Panc1 (cell line): ENCODE measurements at regions not wholly inside any gene's neighbourhood (a gene's known extent, or its start where the extent isn't known, plus 50 kb on each side); places are given as distances from the start of the nearest gene placed in this dataset.

Experiments
- ATAC-seq: fragments of 200-7000 bp; cut with Tn5 transposase; 2 replicates; pipeline ENCODE4 v1.9.1; 2020; ENCODE audit warnings: mild to moderate bottlenecking, moderate library complexity
- BruUV-seq: library from RNA; stranded (reverse); fragments of 400-500 nt; replicated peaks from 2 replicates; lab custom pipeline; 2021; lab: Mats Ljungman, UMichigan
- CTCF ChIA-PET: fragments of 300-600 bp; sonication (Branson Sonifier 250); formaldehyde crosslinking; loops from one replicate; lab custom pipeline; 2022; ENCODE audit warnings: antibody characterized with exemption; lab: Charles Lee
- POLR2A ChIA-PET: fragments of 300-600 bp; sonication (Branson Sonifier 250); formaldehyde crosslinking; loops from one replicate; lab custom pipeline; 2022; ENCODE audit warnings: antibody characterized with exemption; lab: Charles Lee
- DNase-seq: peaks from one replicate; pipeline ENCODE4 v3.0.0-alpha.2; 2010; ENCODE audit warnings: low read depth, low spot score
- H3K27ac ChIP-seq: 2 replicates; pipeline ENCODE4 v1.5.1; 2011; ENCODE audit warnings: mild to moderate bottlenecking, low read length, inconsistent platforms
- H3K27me3 ChIP-seq: fragments of 200-500 bp; sonication (Bioruptor generic); 2 replicates; pipeline ENCODE4 v1.6.0; 2014; ENCODE audit warnings: low read length, inconsistent platforms; ENCODE audit not compliant: control insufficient read depth, insufficient read depth
- H3K36me3 ChIP-seq: fragments of 200-500 bp; sonication (Bioruptor generic); 2 replicates; pipeline ENCODE4 v1.5.1; 2014; ENCODE audit warnings: inconsistent platforms, mild to moderate bottlenecking, low read length, moderate library complexity; ENCODE audit not compliant: control insufficient read depth, insufficient read depth
- H3K4me1 ChIP-seq: 2 replicates; pipeline ENCODE4 v1.5.1; 2011; ENCODE audit warnings: inconsistent platforms, mild to moderate bottlenecking, low read length, moderate library complexity; ENCODE audit not compliant: control insufficient read depth, insufficient read depth
- H3K4me3 ChIP-seq, 2 experiments: 2 replicates each; pipeline ENCODE4 v1.5.1; 2011 to 2012; ENCODE audit warnings: low read depth in 2 of 2, low read length in 2 of 2, mild to moderate bottlenecking in 2 of 2, inconsistent platforms in 1 of 2, moderate library complexity in 1 of 2
- H3K9me3 ChIP-seq: fragments of 200-500 bp; sonication (Bioruptor generic); 2 replicates; pipeline ENCODE4 v1.5.1; 2014; ENCODE audit warnings: low read depth, mild to moderate bottlenecking, inconsistent platforms, low read length, moderate library complexity; ENCODE audit not compliant: control insufficient read depth, insufficient read depth
- CTCF ChIP-seq: fragments of 450-650 bp; IDR thresholded peaks from 2 replicates; pipeline ENCODE4 v1.5.1; 2017; ENCODE audit warnings: mild to moderate bottlenecking
- POLR2AphosphoS5 ChIP-seq: IDR thresholded peaks from 2 replicates; pipeline ENCODE4 v1.6.1; 2012; ENCODE audit warnings: mild to moderate bottlenecking, low read depth, low read length, moderate library complexity
- SIN3A ChIP-seq: IDR thresholded peaks from 2 replicates; pipeline ENCODE4 v1.6.1; 2012; ENCODE audit warnings: low read depth, mild to moderate bottlenecking, low read length, moderate library complexity, borderline replicate concordance; ENCODE audit not compliant: insufficient read depth
- TCF7L2 ChIP-seq: IDR thresholded peaks from 2 replicates; pipeline ENCODE4 v1.6.1; 2011; ENCODE audit warnings: mild to moderate bottlenecking, low read depth, low read length, inconsistent platforms
- in situ Hi-C: cut with HindIII; loops from 2 replicates; pipeline ENCODE4 v1.10.0; 2016; ENCODE audit warnings: low sequenced_read_pairs, low pct_unique_long_range_greater_than_20kb
- intact Hi-C: fragments of 100-400 bp; cut with micrococcal nuclease; formaldehyde crosslinking; loops from one replicate; pipeline ENCODE4 v1.10.0; 2022; ENCODE audit not compliant: unreplicated experiment
- TF ChIP-seq, protein P1 (sequence below), 2 experiments: IDR thresholded peaks; 2 replicates each; pipeline ENCODE4 v1.6.1; 2011 to 2012; ENCODE audit warnings: low read depth in 2 of 2, control low read depth in 1 of 2, low read length in 1 of 2, mild to moderate bottlenecking in 1 of 2, moderate library complexity in 1 of 2; ENCODE audit not compliant: insufficient read depth in 1 of 2

DNA sequence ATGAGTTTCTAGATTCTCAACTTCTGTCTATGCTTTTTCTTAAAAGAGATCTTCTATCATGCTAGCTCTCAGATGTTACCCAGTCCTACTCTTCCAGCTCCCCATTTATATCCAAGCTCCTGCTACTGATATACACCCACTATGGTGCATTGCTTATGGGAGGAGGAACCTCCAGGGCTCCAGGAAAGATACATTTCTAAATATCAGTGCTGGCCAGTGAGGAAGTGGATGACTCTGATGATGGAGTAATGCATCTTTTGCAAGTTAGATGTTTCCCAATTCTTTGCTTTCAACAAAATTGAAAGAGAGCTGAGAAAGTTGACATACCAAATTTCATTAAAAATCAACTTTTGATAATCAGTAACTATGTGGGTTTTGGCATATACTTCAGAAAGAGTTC lies 105.7 kb upstream of the RESF1 start:
- intact Hi-C loops (no loop called here), in situ Hi-C loops (no loop called here)
- BruUV-seq, result no TSS peak
- ChIA-PET POLR2A (no interaction called here), CTCF (no interaction called here)
- no peak overlapping the region for H3K27ac ChIP-seq
- H3K4me1 ChIP-seq, result no peaks in the 10 kb centered on the region
- H3K4me3 ChIP-seq, result no peak overlapping the region
- no peaks in the 10 kb centered on the region for H3K36me3 ChIP-seq
- DNase-seq (no peak), ATAC-seq (no peak)
- peaks cover 25% of the 10 kb centered on the region; the same call in 1 of the 2 replicates for H3K9me3 ChIP-seq
- TF ChIP-seq CTCF (no peak), SIN3A (no peak), TCF7L2 (no peak), POLR2AphosphoS5 (no peak)
- TF ChIP-seq, protein P1, sequence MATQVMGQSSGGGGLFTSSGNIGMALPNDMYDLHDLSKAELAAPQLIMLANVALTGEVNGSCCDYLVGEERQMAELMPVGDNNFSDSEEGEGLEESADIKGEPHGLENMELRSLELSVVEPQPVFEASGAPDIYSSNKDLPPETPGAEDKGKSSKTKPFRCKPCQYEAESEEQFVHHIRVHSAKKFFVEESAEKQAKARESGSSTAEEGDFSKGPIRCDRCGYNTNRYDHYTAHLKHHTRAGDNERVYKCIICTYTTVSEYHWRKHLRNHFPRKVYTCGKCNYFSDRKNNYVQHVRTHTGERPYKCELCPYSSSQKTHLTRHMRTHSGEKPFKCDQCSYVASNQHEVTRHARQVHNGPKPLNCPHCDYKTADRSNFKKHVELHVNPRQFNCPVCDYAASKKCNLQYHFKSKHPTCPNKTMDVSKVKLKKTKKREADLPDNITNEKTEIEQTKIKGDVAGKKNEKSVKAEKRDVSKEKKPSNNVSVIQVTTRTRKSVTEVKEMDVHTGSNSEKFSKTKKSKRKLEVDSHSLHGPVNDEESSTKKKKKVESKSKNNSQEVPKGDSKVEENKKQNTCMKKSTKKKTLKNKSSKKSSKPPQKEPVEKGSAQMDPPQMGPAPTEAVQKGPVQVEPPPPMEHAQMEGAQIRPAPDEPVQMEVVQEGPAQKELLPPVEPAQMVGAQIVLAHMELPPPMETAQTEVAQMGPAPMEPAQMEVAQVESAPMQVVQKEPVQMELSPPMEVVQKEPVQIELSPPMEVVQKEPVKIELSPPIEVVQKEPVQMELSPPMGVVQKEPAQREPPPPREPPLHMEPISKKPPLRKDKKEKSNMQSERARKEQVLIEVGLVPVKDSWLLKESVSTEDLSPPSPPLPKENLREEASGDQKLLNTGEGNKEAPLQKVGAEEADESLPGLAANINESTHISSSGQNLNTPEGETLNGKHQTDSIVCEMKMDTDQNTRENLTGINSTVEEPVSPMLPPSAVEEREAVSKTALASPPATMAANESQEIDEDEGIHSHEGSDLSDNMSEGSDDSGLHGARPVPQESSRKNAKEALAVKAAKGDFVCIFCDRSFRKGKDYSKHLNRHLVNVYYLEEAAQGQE (IDR thresholded peaks at IDR 0.05; ENCODE audit: insufficient read depth in 1 of 2, low read depth in 2 of 2, low read length in 1 of 2), result no peak
- no peaks in the 10 kb centered on the region for H3K27me3 ChIP-seq

DNA sequence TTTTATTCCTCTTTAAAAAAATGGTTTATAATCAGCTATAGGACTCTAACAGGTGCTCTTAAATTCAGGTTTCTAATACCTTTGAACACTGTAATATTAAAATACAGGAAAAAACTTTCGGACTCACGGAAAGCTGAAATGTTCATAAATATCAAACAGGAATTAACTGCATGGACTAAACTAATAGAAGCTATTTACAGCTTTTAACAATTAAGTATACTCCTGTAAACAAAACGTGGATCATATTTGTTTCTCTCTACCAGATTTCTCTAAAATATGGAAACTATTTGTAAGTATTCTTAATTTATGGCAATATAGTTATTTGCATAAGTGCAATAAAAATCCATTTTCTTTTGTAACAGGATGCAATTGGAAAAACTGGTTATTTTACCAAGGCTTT lies 108.9 kb upstream of the RESF1 start:
- BruUV-seq, result no TSS peak

More for the DNA sequence above, 108.9 kb upstream of the RESF1 start:
- no peak for ATAC-seq
- no peak overlapping the region for H3K4me3 ChIP-seq
- no peak for DNase-seq
- no peak overlapping the region for H3K27ac ChIP-seq
- in situ Hi-C loops, result no loop called here
- TF ChIP-seq SIN3A (no peak), TCF7L2 (no peak), CTCF (no peak), POLR2AphosphoS5 (no peak)
- intact Hi-C loops, result no loop called here
- ChIA-PET CTCF (no interaction called here), POLR2A (interaction anchor here (0.6 kb wide), 1 partner anchor 127 kb away, joined by 11 read pairs; no protein-coding TSS in a partner anchor)
- no peaks in the 10 kb centered on the region for H3K36me3 ChIP-seq
- H3K9me3 ChIP-seq, result peaks cover 35% of the 10 kb centered on the region; the same call in 1 of the 2 replicates
- no peaks in the 10 kb centered on the region for H3K4me1 ChIP-seq
- H3K27me3 ChIP-seq, result no peaks in the 10 kb centered on the region
